ENCODE measurements at regions not wholly inside any gene's neighbourhood (a gene's known extent, or its start where the extent isn't known, plus 50 kb on each side); places are given as distances from the start of the nearest gene placed in this dataset.

DNA sequence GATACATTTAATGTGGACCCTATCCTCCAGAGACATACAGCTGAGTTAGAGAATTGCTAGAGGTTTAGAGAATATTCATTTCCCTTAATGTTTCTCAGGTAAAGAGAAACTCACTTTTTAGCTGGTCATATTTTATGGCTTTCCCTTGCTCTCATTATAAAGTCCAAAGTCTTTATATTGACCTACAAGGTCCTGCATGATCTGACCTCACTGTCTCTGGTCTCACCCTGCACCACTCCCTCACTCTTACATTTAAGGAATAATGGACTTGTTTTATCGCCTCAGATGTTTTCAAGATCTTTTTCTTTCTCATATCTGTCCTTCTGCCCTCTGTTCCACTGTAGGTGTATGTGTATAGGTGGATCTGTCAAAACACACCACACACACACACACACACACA lies 597.3 kb downstream of the PLCL1 start:
- H3K4me3 ChIP-seq (replicated peaks in 1 of 2; ENCODE audit: low read depth in 2 of 2, low read length in 2 of 2), result no peak overlapping the region
- no peak for DNase-seq (ENCODE audit: low read depth in 2 of 2)
- no peak for TF ChIP-seq CTCF (IDR thresholded peaks at IDR 0.05; ENCODE audit: low read depth, low read length)

DNA sequence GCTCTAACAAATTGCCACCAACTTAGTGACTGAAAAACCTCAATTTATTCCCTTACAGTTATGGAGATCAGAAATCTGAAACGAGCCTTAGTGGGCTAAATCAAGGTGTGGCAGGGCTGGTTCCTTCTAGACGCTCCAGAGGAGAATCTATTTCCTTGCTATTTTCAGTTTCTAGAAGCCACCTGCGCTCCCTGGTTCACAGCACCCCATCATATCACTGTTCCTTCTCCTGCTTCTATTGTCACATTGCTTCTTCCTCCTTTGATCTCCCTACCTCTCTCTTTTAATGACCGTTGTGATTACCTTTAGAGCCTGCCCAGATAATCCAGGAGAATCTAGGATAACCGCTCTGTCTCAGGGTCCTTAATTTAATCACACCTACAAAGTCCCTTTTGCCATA lies 596.6 kb downstream of the PLCL1 start:
- no peak for TF ChIP-seq CTCF (IDR thresholded peaks at IDR 0.05; ENCODE audit: low read depth, low read length)
- no peak overlapping the region for H3K4me3 ChIP-seq (replicated peaks in 1 of 2; ENCODE audit: low read depth in 2 of 2, low read length in 2 of 2)
- no peak for DNase-seq (ENCODE audit: low read depth in 2 of 2)

DNA sequence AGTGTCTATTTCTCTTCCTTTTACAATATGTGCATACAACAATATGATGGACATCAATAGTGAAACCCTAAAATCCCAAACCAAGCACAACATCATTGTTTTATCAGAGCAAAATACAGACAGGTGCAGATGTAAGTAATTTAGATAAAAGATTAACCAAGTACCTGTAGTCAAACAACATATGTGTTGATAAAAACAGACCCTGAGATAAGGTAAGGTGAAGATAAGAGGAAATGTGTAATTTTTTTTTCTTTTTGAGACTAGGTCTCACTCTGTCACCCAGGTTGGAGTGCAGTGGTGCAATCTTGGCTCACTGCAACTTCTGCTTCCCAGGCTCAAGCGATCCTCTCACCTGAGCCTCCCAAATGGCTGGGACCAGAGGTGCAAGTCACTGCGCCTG lies 589.8 kb downstream of the PLCL1 start:
- no peak overlapping the region for H3K4me3 ChIP-seq (replicated peaks in 1 of 2; ENCODE audit: low read depth in 2 of 2, low read length in 2 of 2)
- no peak for TF ChIP-seq CTCF (IDR thresholded peaks at IDR 0.05; ENCODE audit: low read depth, low read length)
- DNase-seq (ENCODE audit: low read depth in 2 of 2), result no peak

- TF ChIP-seq CTCF (IDR thresholded peaks at IDR 0.05; ENCODE audit: low read depth, low read length), result no peak
- H3K4me3 ChIP-seq (replicated peaks in 1 of 2; ENCODE audit: low read depth in 2 of 2, low read length in 2 of 2), result no peak overlapping the region
- no peak for DNase-seq (ENCODE audit: low read depth in 2 of 2)
Measured at GRCh38 chr2:198390670-198391069, 586.3 kb downstream of the PLCL1 start.

- TF ChIP-seq CTCF (IDR thresholded peaks at IDR 0.05; ENCODE audit: low read depth, low read length), result no peak
- DNase-seq (ENCODE audit: low read depth in 2 of 2), result no peak
- H3K4me3 ChIP-seq (replicated peaks in 1 of 2; ENCODE audit: low read depth in 2 of 2, low read length in 2 of 2), result no peak overlapping the region
Measured at GRCh38 chr2:198387677-198388076, 583.3 kb downstream of the PLCL1 start.

GRCh38 chr2:198385856-198386255 lies 581.5 kb downstream of the PLCL1 start:
- TF ChIP-seq CTCF (IDR thresholded peaks at IDR 0.05; ENCODE audit: low read depth, low read length), result no peak

GRCh38 chr2:198385326-198385725 lies 580.9 kb downstream of the PLCL1 start:
- H3K4me3 ChIP-seq (replicated peaks in 1 of 2; ENCODE audit: low read depth in 2 of 2, low read length in 2 of 2), result no peak overlapping the region
- no peak for DNase-seq (ENCODE audit: low read depth in 2 of 2)
- TF ChIP-seq CTCF (IDR thresholded peaks at IDR 0.05; ENCODE audit: low read depth, low read length), result no peak

More at GRCh38 chr2:198385856-198386255, 581.5 kb downstream of the PLCL1 start:
- no peak overlapping the region for H3K4me3 ChIP-seq (replicated peaks in 1 of 2; ENCODE audit: low read depth in 2 of 2, low read length in 2 of 2)
- DNase-seq (ENCODE audit: low read depth in 2 of 2), result no peak
